HG03175 (cell line): ENCODE measurements at regions not wholly inside any gene's neighbourhood (a gene's known extent, or its start where the extent isn't known, plus 50 kb on each side); places are given as distances from the start of the nearest gene placed in this dataset.

ENCODE experiments used
- ATAC-seq: cut with Tn5 transposase; IDR thresholded peaks from one replicate; pipeline ENCODE4 v1.9.1; 2021; ENCODE audit warnings: mild to moderate bottlenecking, moderate library complexity; ENCODE audit not compliant: unreplicated experiment

DNA sequence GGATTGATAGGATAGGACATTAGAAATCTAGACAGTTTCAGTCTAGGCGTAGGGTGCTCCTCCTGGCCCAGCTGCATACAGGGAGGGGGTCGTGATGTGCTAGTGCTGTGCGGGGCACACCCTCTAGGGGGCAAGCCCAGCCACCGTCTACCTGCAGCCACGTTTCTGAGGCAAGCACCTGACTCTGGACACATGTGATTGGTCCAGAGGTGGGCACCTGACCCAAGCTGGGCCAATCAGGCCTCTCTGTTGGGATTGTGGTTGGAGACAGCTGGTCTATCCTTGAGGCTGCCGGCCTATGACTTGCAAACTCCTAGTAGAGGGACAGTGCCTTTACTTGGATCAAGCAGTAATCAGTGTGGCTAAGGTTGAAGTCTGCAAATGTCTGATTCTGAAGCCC is 317.1 kb downstream of the BMP7 start:
- ATAC-seq: no peak

- ATAC-seq: no peak
These were observed 314.0 kb downstream of the BMP7 start for GRCh38 chr20:56952258-56953047.

- ATAC-seq: no peak
These were observed 313.3 kb downstream of the BMP7 start for GRCh38 chr20:56953048-56953586.

- ATAC-seq: no peak
These were observed 311.6 kb downstream of the BMP7 start for GRCh38 chr20:56954797-56955196.

GRCh38 chr20:56955680-56956079 is 310.8 kb downstream of the BMP7 start:
- no peak for ATAC-seq

DNA sequence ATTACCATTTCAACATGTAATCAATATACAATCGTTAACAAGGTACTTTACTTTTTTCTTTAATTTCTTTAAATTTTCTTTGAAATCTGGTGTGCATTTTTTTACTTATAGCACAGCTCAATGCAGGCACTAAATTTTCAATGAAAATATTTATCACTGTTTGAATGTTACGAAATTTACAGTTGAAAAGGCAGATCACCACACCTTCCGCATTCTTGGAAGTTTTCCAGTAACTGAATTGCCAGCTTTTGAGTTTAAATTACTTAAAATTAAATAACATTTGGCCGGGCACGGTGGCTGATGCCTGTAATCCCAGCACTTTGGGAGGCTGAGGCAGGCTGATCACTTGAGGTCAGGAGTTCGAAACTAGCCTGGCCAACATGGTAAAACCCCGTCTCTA is 309.9 kb downstream of the BMP7 start:
- no peak for ATAC-seq

DNA sequence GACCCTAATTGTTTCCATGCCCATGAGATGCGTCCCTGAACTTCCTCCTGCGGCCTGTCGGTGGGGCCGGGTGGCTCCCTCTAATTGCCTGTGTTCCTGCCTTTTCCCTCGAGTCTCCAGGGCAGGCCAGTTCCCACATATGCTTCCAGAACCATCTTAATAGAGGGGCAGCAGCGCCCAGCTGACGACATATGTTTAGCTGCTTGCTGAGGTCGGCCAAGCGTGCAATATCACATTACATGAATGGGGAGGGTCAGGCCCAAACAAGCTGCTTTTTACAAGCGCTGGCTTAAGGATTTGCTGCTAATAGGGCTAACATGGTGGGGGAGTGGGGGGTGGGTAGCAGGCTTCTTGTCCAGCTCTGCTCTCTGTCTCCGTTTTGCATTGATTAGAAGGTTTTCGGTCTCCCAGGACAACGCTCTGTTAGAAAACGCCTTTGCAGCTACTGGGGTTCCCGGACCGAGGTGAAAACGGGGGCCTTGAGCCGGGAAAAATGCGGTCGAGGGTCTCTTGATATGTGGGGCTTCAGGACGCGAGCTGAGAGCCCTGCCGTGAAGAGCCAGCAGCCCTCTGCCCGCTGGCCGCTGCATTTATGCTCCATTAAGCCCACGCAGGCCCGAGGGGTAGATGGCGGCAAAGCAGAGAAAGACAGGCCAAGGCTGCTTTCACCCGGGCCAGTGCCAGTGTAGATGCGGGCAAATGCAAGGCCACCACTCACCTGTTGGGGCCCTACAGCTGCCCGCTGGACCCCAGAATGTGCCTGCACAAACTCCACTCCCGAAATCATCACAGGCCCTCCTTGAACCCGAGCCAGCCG is 308.5 kb downstream of the BMP7 start:
- ATAC-seq: no peak

DNA sequence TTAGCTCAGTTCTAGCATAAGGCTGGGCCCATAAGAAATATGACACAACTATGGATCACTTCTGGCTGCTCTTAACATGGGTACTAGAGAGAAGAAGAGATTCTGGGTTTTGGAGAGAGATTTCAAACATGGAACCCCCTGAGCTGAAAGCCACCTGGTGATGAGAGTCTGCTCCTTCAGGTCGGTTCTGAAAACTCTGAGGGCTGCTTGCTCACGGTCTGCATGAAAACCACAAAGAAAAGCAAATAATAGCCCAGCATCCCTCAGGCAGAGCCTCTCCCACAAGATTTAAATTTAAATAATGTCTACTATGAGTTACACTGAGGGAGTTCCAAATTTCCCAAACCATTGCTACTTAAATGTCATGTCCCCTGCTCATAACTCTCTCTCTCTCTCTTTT is 301.5 kb downstream of the BMP7 start:
- ATAC-seq: no peak

GRCh38 chr20:56967916-56968315 is 298.5 kb downstream of the BMP7 start:
- no peak for ATAC-seq

- no peak for ATAC-seq
These were observed 297.9 kb downstream of the BMP7 start for GRCh38 chr20:56968376-56969048.

GRCh38 chr20:56974499-56975250 is 291.8 kb downstream of the BMP7 start:
- ATAC-seq: no peak

DNA sequence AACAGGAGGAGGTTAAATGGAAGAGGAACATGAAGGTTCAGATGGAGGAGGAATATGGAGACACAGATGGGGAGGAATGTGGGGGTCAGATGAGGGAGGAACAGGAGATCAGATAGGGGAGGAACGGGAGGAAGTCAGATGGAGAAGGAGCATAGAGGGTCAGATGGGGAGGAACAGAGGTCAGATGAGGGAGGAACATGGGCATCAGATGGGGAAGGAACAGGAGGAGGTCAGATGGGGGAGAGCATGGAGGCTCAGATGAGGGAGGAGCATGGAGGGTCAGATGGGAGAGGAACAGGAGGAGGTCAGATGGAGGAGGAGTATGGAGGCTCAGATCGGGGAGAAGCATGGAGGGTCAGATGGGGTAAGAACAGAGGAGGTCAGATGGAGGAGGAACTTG is 290.6 kb downstream of the BMP7 start:
- no peak for ATAC-seq

- ATAC-seq: no peak
These were observed 290.1 kb downstream of the BMP7 start for GRCh38 chr20:56976336-56976735.

- ATAC-seq: no peak
These were observed 288.0 kb downstream of the BMP7 start for GRCh38 chr20:56978475-56978874.

DNA sequence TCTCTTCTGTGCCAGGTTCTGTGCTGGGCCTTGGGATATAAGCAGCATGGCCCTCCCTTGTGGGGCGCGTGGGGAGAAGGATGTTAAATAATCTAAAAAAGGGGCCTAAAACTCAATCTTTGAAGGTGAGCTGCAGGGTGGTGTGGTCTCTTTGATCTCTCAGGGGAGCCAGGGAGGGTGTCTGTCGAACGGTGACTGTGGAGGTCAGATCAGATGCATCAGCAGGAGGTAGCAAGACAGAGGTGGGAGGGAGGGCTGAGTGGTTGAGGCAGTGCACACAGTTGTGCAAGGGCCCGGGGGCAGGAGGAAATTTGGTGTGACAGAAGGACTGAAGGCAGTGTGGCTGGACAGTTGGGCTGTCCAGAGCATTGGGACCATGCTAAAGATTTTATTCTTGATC is 287.3 kb downstream of the BMP7 start:
- no peak for ATAC-seq

- ATAC-seq: no peak
These were observed 285.1 kb downstream of the BMP7 start for GRCh38 chr20:56981301-56981700.

- no peak for ATAC-seq
These were observed 282.6 kb downstream of the BMP7 start for GRCh38 chr20:56983813-56984212.

DNA sequence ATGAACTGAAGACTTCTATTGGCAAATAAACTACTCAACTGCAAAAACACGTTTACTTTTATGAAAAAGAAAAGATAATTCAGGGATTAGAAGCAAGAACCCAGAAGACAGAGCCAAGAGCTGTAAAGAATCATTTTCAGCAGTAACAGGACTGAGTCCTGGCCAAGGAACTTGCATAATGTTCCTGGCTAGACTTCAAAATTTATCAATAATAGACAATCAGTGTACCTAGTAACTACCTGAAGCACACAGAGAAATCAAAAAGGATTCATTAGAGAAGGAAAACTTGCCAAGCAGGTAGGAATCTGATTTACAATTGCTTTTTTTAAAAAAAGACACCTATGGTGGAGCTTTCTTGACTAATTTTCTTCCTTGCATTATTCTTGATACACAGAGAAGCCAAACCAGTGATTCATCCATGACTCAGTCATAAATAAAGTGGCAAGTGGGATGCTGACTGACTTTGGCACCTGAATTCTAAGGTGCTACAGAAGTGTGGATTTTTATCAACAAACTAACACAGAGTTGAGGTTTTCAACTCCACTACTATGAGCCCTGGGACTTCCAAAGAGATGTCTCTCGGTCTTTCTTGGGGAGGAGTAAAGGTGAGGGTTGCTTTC is 281.3 kb downstream of the BMP7 start:
- ATAC-seq: no peak

GRCh38 chr20:56986476-56986875 is 280.0 kb downstream of the BMP7 start:
- ATAC-seq: no peak
